HG02852 (cell line): ENCODE measurements at regions not wholly inside any gene's neighbourhood (a gene's known extent, or its start where the extent isn't known, plus 50 kb on each side); places are given as distances from the start of the nearest gene placed in this dataset.
"Not testable (repeated sequence)": the region's sequence is repeated elsewhere in the genome, so short reads cannot be mapped to it uniquely, and the experiment has no call there.

Experiments
- ATAC-seq: cut with Tn5 transposase; IDR thresholded peaks from one replicate; pipeline ENCODE4 v1.9.1; 2021; ENCODE audit warnings: mild to moderate bottlenecking, moderate library complexity; ENCODE audit not compliant: unreplicated experiment

- not testable (repeated sequence) for ATAC-seq
Observed at GRCh38 chr9:42239445-42240260, 56.2 kb downstream of the SPATA31A6 start.

DNA sequence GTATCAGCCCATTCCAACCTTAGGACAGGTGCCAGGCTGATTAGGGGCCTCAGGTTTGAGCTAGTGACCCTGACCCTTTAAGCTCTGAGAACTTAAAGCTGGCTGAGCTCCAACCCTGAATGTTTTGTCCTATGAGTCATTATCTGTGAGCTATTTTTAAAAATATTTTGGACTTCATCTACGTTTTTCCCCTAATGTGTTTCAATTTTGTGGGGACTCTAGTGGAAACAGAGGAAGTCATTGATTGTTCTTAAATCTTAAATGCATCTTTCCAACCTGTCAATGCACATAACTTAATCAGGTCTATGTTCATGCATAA is 56.8 kb downstream of the SPATA31A6 start:
- ATAC-seq: not testable (repeated sequence)

- ATAC-seq: not testable (repeated sequence)
Observed at GRCh38 chr9:42243211-42243610, 59.8 kb downstream of the SPATA31A6 start.

- ATAC-seq: not testable (repeated sequence)
Observed at GRCh38 chr9:42243822-42244221, 60.4 kb downstream of the SPATA31A6 start.

DNA sequence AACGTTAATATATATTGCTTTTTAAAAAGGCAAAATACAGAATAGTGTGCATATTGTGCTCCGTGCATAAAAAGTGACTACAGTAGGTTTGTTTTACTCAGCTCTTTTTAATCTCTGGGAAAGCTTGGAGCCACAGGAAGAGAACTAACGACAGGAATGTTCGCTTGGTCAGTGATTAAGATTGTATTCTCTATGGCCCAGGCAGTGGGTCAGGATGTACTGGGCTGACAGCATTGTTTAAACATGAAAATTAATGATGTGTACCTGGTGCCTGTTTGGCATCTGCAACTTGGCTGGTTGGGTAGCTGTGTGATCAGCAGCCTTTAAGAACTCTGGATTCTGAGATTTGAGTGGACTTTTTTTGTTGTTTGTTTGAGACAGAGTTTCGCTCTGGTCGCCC is 85.3 kb downstream of the SPATA31A6 start:
- ATAC-seq: not testable (repeated sequence)

DNA sequence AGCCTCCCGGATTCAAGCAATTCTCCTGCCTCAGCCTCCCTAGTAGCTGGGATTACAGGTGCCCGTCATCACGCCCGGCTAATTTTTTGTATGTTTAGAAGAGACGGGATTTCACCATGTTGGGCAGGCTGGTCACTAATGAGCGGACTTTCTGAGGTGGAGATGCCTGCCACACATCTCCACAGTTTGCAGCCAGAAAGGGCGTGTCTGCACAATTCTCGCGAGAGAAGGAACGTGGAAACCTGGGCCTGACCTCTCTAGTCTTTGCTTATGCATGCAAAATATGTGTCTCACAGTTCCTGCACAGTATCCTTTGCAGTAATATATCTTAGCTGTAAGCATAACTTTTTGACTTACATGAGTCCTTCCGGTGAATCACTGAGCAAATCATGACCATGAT is 85.7 kb downstream of the SPATA31A6 start:
- ATAC-seq: not testable (repeated sequence)

- not testable (repeated sequence) for ATAC-seq
Observed at GRCh38 chr9:42273191-42273590, 89.7 kb downstream of the SPATA31A6 start.

GRCh38 chr9:42275141-42275540 is 91.7 kb downstream of the SPATA31A6 start:
- ATAC-seq: no peak

- not testable (repeated sequence) for ATAC-seq
Observed at GRCh38 chr9:42282531-42283178, 99.2 kb downstream of the SPATA31A6 start.

DNA sequence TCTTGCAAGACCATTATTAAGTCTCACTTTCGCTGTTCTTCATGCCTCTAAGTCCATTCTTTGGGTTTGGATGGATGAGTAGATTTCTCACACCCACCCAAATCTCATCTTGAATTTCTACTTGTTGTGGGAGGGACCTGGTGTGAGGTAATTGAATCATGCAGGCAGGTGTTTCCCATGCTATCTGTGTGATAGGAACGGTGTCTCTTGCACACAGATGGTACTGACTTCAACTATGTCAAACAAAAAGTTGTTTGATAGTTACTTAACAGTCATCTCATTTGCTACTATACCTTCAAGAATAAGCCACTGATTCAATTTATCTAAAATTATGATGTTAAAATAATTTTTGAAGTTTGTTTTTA is 99.7 kb downstream of the SPATA31A6 start:
- not testable (repeated sequence) for ATAC-seq

DNA sequence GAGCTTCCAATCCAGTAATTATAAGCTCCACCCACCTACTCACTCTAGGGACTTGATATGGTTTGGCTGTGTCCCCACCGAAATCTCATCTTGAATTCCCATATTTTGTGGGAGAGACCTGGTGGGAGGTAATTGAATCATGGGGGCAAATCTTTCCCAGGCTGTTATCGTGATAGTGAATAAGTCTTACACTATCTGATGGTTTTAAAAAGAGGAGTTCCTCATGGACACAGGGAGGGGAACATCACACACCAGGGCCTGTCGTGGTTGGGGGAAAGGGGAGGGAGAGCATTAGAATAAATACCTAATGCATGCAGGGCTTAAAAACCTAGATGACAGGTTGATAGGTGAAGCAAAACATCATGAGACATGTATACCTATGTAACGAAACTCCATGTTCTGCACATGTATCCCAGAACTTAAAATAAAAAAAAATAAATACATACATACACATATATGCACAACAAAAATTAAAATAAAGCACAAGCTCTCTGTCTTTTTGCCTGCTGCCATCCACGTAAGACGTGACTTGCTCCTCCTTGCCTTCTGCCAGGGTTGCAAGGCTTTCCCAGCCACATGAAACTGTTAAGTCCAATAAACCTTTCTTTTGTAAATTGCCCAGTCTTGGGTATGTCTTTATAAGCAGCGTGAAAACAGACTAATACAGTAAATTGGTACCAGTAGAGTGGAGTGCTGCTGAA is 102.8 kb downstream of the SPATA31A6 start:
- ATAC-seq: not testable (repeated sequence)

DNA sequence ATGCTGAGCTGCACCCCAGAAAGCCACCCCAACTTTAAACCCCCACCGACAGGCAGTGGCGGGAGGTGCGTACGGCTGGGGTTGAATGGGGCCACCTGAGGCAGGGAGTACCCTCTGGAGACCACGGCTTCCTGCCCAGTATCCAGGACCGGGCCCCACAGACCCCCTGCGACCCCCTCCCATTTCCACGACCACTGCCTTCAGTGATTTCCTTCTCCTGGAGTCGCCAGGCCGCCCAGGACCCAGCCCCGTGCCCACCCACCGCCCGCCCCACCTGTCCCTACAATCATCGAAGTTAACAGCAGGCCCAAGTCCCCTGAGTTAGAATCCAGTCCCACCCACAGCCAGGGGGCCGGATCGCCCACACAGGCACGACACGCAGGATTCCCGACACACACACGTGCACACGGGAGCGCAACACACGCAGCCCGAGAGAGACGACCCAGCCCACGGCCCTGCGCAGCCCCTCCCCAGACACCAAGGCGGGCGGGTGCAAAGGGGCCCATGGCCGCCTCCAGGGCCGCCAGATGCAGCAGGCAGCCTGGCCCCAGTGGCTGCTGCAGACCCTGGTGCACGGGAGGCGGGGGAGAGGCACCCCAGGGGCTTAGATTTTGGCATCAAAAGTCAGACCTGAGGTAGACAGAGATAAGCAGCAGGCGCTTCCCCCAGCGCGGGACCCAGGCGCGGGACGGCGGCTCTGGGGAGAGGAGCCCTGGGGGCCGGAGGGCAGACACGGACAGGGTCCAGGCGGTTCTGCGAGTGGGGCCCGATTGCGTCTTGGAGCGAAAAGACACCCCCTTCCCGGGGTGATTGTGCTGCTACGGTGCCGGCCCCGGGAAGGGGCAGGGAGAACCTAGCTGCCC is 104.8 kb downstream of the SPATA31A6 start:
- not testable (repeated sequence) for ATAC-seq

DNA sequence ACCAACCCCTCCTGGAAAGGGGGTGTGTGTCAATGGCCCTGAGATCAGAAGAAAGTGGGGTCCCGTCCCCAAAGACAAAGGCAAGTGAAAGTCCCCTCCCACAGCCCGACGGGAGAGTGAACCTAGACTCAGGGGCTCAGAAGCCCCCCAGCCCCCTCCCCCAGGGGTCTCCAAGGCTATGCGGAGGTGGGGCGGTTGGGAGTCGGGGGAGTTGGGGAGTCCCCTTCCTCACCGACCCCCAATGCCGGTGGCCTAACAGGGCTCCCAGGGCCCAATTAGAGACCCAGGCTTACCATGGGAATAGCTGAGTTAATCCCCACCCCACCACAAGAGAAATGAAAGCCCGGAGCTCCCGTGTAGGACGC is 105.4 kb downstream of the SPATA31A6 start:
- ATAC-seq: not testable (repeated sequence)

DNA sequence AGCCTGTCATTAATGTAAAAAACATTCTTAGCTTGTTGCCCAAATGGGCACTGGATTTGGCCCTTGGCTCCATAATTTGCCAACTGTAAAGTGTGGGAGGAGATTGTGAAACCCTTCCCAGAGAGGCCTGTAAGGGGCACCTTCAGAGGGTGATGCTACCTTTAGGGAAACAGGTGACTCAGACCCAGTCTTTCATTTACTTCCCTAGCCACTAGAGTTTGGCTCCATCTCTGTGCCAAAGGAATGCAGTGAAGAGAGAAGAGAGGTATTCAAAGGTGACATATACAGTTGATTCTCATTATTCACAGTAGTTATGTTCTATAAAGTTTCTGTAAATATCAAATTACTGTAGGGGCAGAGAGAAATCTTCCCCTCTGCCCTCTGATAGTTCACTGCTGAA is 116.7 kb downstream of the SPATA31A6 start:
- ATAC-seq: not testable (repeated sequence)

DNA sequence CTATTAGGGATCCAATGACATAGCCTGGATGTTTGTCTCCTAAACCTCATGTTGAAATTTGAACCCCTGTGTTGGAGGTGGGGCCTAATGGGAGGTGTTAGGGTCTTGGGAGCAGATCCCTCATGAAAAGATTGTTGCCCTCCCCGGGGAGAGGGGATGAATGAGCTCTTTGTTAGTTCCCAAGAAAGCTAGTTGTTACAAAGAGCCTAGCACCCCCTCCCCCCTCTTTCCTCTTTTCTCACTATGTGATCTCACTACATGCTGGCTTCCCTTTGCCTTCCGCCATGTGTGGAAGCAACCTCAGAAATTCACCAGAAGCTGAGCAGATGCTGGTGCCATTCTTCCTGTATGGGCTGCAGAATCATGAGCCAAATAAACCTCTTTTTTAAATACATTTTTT is 123.2 kb downstream of the SPATA31A6 start:
- not testable (repeated sequence) for ATAC-seq

- not testable (repeated sequence) for ATAC-seq
Observed at GRCh38 chr9:42307449-42307848, 124.0 kb downstream of the SPATA31A6 start.

DNA sequence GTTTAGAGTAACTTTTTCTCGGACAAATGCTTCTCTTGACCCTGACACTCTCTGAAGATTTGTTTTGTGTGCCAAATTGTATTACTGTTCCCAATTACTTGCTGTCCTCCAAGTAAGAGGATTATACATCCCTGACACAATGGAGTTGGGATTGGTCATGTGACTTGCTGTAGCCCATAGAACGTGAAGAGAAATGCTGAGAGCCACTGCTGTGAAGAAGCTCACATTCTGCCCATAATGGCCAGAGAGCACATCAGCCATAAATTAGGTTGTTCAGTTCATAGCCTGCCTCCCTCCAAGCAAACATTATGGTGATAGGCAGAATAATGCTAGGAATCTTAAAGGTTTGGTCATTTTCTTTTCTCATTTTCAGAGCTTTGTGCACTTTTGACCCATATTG is 127.5 kb downstream of the SPATA31A6 start:
- not testable (repeated sequence) for ATAC-seq

- not testable (repeated sequence) for ATAC-seq
Observed at GRCh38 chr9:42316026-42316425, 132.6 kb downstream of the SPATA31A6 start.

- not testable (repeated sequence) for ATAC-seq
Observed at GRCh38 chr9:42317677-42318076, 134.2 kb downstream of the SPATA31A6 start.

- not testable (repeated sequence) for ATAC-seq
Observed at GRCh38 chr9:42323084-42323809, 139.8 kb downstream of the SPATA31A6 start.
